AG20443 (cell line): ENCODE measurements at regions not wholly inside any gene's neighbourhood (a gene's known extent, or its start where the extent isn't known, plus 50 kb on each side); places are given as distances from the start of the nearest gene placed in this dataset.

ENCODE experiments used
- DNase-seq: peaks from one replicate; pipeline ENCODE4 v3.0.0; 2012; ENCODE audit warnings: low spot score, mixed read lengths

- DNase-seq, result no peak
Observed at GRCh38 chr14:101025696-101026095, 122.2 kb upstream of the RTL1 start.

- no peak for DNase-seq
Observed at GRCh38 chr14:101026341-101026740, 122.8 kb upstream of the RTL1 start.

- DNase-seq, result no peak
Observed at GRCh38 chr14:101027291-101027690, 123.8 kb upstream of the RTL1 start.

- DNase-seq, result no peak
Observed at GRCh38 chr14:101027966-101028365, 124.4 kb upstream of the RTL1 start.

- DNase-seq, result no peak
Observed at GRCh38 chr14:101028971-101029667, 125.6 kb upstream of the RTL1 start.

- DNase-seq, result no peak
Observed at GRCh38 chr14:101029668-101030290, 126.3 kb upstream of the RTL1 start.

GRCh38 chr14:101030586-101030985 is 127.1 kb upstream of the RTL1 start:
- no peak for DNase-seq

GRCh38 chr14:101031186-101031585 is 127.7 kb upstream of the RTL1 start:
- DNase-seq, result no peak

GRCh38 chr14:101031721-101032120 is 128.2 kb upstream of the RTL1 start:
- DNase-seq, result no peak

GRCh38 chr14:101032433-101032832 is 128.9 kb upstream of the RTL1 start:
- no peak for DNase-seq

GRCh38 chr14:101033006-101033405 is 129.5 kb upstream of the RTL1 start:
- DNase-seq, result no peak

- DNase-seq, result no peak
Observed at GRCh38 chr14:101033446-101034165, 130.1 kb upstream of the RTL1 start.

- no peak for DNase-seq
Observed at GRCh38 chr14:101034986-101035385, 131.5 kb upstream of the RTL1 start.

- DNase-seq, result no peak
Observed at GRCh38 chr14:101035466-101036225, 132.1 kb upstream of the RTL1 start.

- DNase-seq, result no peak
Observed at GRCh38 chr14:101037021-101037817, 133.7 kb upstream of the RTL1 start.

- no peak for DNase-seq
Observed at GRCh38 chr14:101039031-101039754, 135.7 kb upstream of the RTL1 start.

- no peak for DNase-seq
Observed at GRCh38 chr14:101039755-101040138, 136.2 kb upstream of the RTL1 start.

GRCh38 chr14:101040538-101041442 is 137.3 kb upstream of the RTL1 start:
- no peak for DNase-seq

GRCh38 chr14:101043891-101044290 is 140.4 kb upstream of the RTL1 start:
- no peak for DNase-seq

GRCh38 chr14:101044741-101045140 is 141.2 kb upstream of the RTL1 start:
- no peak for DNase-seq
